GM19239 (cell line): ENCODE measurements at regions not wholly inside any gene's neighbourhood (a gene's known extent, or its start where the extent isn't known, plus 50 kb on each side); places are given as distances from the start of the nearest gene placed in this dataset.
"Not testable (repeated sequence)": the region's sequence is repeated elsewhere in the genome, so short reads cannot be mapped to it uniquely, and the experiment has no call there.

Source experiments
- DNase-seq: peaks from one replicate; pipeline ENCODE4 v3.0.0; 2011; ENCODE audit warnings: low spot score; ENCODE audit not compliant: insufficient read length
- FAIRE-seq: peaks from 2 replicates; lab custom pipeline; 2011; peaks lifted over from hg19 to GRCh38; lab: Jason Lieb, UNC

- FAIRE-seq, result no peak
- no peak for DNase-seq
Observed at GRCh38 chr4:64756016-64756415, 346.8 kb upstream of the TECRL start.

DNA sequence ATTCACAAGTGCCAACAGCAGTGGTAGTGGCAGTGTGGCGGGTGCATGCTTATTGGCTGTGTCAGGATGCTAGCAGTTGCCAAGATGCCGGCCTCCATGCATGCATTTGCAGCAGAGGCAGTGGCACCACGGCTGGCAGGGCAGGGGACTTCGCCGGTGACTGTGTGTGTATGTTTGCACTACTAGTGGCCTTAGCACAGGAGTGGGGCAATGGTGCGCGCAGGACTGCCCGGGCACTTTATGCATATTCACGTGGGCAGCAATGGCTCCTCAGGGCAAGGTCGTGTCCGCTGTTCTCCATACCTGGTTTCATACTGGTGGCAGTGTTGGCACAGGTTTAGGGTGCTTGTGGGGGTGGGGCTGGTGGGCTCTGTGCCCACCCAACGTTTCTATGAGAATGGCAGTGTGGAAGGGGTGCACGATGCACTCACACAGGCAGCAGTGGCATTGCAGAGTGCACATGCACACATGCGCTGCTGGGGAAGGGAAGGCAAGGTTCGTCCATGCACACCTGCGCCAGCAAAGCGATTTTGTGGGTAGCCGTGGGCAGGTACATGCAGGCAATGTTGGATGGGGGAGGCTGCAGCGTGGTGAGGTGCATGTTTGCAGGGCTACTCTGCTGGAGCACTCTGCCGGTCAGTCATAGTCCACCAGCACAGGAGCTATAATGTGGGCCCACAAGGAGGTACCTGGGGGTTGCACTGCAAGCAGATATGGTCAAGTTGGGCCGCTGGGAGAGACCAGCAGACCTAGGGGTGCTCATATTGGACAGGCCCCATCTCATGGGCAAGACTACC is 338.9 kb upstream of the TECRL start:
- DNase-seq (no peak), FAIRE-seq (no peak)

GRCh38 chr4:64738240-64738639 is 329.0 kb upstream of the TECRL start:
- DNase-seq, result no peak

GRCh38 chr4:64737854-64738138 is 328.5 kb upstream of the TECRL start:
- DNase-seq, FAIRE-seq: not testable (repeated sequence)

More at GRCh38 chr4:64738240-64738639, 329.0 kb upstream of the TECRL start:
- no peak for FAIRE-seq

GRCh38 chr4:64737026-64737853 is 328.0 kb upstream of the TECRL start:
- no peak for DNase-seq
- FAIRE-seq, result no peak

DNA sequence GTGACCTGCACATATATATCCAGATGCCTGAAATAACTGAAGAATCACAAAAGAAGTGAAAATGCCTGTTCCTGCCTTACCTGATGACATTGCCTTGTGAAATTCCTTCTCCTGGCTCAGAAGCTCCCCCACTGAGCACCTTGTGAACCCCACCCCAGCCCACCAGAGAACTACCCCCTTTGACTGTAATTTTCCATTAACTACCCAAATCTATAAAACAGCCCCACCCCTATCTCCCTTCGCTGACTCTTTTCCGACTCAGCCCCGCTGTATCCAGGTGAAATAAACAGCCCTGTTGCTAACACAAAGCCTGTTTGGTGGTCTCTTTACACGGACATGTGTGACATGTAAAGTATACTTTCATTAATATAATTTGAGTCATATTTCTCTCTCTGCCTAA is 320.3 kb upstream of the TECRL start:
- FAIRE-seq, result no peak
- no peak for DNase-seq

GRCh38 chr4:64727960-64728359 is 318.7 kb upstream of the TECRL start:
- FAIRE-seq, result no peak
- DNase-seq, result no peak

GRCh38 chr4:64727391-64727790 is 318.1 kb upstream of the TECRL start:
- DNase-seq, FAIRE-seq: not testable (repeated sequence)

GRCh38 chr4:64724689-64725088 is 315.4 kb upstream of the TECRL start:
- DNase-seq (no peak), FAIRE-seq (no peak)

DNA sequence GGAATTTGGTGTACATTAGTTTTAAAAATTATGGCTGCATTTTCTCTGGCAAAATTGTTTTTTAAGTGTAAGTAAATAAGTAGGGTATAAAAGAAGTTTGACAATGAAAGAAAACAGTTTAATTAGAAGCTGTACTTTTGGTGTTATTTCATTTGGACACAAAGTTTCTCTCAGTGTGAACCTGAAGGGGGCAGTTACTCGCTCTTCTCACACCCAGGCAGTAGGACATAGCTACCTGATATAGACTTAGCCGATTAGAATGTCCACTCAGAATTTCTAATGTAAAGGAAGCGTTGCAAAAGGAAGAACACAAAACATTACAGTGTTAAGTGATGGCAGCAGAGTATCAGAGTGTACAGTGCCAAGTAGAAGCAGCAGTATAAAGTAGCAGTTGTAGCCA is 311.9 kb upstream of the TECRL start:
- no peak for DNase-seq
- no peak for FAIRE-seq

DNA sequence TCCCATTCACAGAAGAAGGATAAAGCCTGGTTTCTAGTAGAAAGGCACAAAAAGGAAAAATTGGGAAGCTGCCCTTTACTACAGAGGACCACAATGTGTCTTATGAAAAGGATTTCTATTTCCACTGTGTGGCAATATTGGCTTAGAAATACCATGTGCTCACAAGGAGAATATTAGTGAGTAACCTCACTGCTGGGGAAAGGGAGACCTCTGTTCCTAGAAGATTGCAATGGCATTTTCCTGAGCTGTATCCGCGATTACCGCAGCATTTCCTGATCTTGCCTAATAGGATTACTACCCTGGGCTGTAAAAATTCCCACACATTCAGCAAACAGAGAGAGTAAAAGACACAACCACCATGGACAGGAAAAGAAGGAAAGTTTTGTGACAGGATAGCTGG is 308.8 kb upstream of the TECRL start:
- FAIRE-seq (no peak), DNase-seq (no peak)

- DNase-seq (no peak), FAIRE-seq (no peak)
Observed at GRCh38 chr4:64715741-64716140, 306.5 kb upstream of the TECRL start.

- FAIRE-seq, result peak; percentile 45
Observed at GRCh38 chr4:64713256-64713840, 304.1 kb upstream of the TECRL start.

GRCh38 chr4:64712590-64712989 is 303.3 kb upstream of the TECRL start:
- DNase-seq (no peak), FAIRE-seq (no peak)

More at GRCh38 chr4:64713256-64713840, 304.1 kb upstream of the TECRL start:
- DNase-seq, result no peak

DNA sequence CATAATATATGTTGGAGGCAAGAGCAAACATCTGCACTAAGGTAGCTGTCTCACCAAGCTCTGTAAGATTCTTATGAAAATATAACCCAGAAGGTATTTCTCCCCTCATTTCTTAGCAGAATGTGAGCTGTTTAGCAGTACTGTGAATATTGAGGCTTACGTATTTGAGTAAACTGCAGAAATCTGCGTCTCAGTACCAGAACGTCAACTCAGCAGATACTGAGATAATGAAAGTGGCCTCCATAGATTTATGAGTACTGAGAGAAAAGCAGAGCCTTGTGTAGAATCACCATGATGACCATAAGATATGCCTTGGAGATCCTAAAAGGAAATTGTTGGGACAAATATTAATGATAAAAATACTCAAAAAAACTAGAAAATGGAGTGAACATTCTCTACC is 296.7 kb upstream of the TECRL start:
- FAIRE-seq, result no peak
- DNase-seq, result no peak

GRCh38 chr4:64698171-64698570 is 288.9 kb upstream of the TECRL start:
- DNase-seq, result no peak
- no peak for FAIRE-seq

- FAIRE-seq (no peak), DNase-seq (no peak)
Observed at GRCh38 chr4:64682946-64683345, 273.7 kb upstream of the TECRL start.

GRCh38 chr4:64682481-64682880 is 273.2 kb upstream of the TECRL start:
- FAIRE-seq (no peak), DNase-seq (no peak)

- not testable (repeated sequence) for DNase-seq, FAIRE-seq
Observed at GRCh38 chr4:64673121-64673520, 263.9 kb upstream of the TECRL start.

DNA sequence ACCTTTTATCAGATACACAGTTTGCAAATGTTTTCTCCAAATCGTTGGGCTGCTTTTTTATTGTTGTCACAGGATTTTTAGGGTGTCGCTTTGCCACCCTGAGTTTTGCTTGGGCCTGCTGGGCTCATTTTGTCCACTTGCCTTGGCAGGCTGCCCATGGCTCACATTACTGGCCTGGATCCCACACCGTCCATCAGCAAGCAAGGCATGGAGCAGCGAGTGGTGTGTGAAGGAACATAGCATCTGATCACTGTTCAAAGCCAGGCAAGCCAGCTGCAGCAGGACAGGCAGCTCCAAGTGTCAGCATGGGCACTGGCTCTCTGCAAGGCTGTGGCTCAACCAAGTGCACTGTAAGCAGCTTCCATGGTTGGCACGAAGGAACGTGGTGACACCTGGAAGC is 261.4 kb upstream of the TECRL start:
- DNase-seq (no peak), FAIRE-seq (no peak)

DNA sequence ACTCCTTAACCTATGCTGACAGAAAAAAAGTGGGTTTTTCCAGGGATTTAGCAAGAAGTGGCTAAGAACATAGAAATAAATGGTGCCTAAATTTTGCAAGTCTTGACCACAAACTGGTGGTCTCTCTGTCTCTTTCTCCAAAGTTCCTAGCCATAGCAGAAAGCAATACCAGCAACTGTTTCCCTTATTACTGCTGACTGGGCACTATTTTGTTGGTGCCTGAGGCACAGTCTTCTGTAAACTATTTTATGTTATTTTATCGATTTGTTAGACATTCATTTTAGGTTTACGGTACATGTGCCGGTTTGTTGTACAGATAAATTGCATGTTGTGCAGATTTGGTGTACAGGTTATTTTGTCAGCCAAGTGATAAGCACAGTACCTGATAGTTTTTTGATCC is 234.6 kb upstream of the TECRL start:
- DNase-seq (no peak), FAIRE-seq (no peak)
